Muscle of leg (tissue), 3 donors: ENCODE measurements at regions not wholly inside any gene's neighbourhood (a gene's known extent, or its start where the extent isn't known, plus 50 kb on each side); places are given as distances from the start of the nearest gene placed in this dataset.
"Not testable (repeated sequence)": the region's sequence is repeated elsewhere in the genome, so short reads cannot be mapped to it uniquely, and the experiment has no call there.

ENCODE experiments used
- DNase-seq: peaks from one replicate; pipeline ENCODE4 v3.0.0; 2013
- H3K27ac ChIP-seq: one replicate; pipeline ENCODE4 v1.5.1; 2013; ENCODE audit warnings: mild to moderate bottlenecking, low read length, control low read depth
- H3K27me3 ChIP-seq: one replicate; pipeline ENCODE4 v1.6.1; 2013; ENCODE audit warnings: low read length; ENCODE audit not compliant: control insufficient read depth, insufficient read depth
- H3K36me3 ChIP-seq: one replicate; pipeline ENCODE4 v1.6.1; 2013; ENCODE audit warnings: low read length; ENCODE audit not compliant: control insufficient read depth, insufficient read depth
- H3K4me1 ChIP-seq: one replicate; pipeline ENCODE4 v1.6.1; 2013; ENCODE audit warnings: low read length; ENCODE audit not compliant: control insufficient read depth, insufficient read depth
- H3K4me3 ChIP-seq: one replicate; pipeline ENCODE4 v1.5.1; 2013; ENCODE audit warnings: low read length, control low read depth
- H3K9me3 ChIP-seq: replicated peaks from 2 replicates; pipeline ENCODE4 v1.6.1; 2013; ENCODE audit warnings: low read depth, low read length; ENCODE audit not compliant: control insufficient read depth
- WGBS: methylation state at CpG from one replicate; pipeline ENCODE4 v1.1.5; 2013; ENCODE audit warnings: missing lambda C conversion rate; ENCODE audit not compliant: insufficient coverage; 5-methylcytosine and 5-hydroxymethylcytosine counted together

DNA sequence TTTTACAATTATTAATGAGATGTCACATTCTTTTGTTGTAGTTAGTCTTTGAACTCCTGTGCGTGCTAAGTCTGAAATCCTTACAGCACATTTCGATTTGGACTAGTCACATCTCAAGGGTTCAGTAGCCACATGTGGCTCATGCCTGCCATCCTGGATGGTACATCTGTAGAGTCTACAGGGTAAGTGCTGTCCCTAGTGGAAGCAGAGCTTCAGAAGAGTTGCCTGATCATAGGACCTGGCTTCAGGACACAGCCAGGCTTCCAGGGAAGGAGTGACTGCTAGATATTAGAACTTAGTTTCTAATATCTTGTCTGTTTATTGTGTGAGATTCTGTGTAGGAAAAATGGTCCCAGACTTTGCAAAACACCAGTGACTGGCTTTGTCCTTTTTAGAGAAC, 110.5 kb upstream of the NBPF8 start:
- not testable (repeated sequence) for H3K36me3 ChIP-seq, H3K27me3 ChIP-seq, H3K4me3 ChIP-seq, H3K4me1 ChIP-seq, DNase-seq, H3K27ac ChIP-seq, H3K9me3 ChIP-seq
- WGBS: no CpG with 5 or more reads among the region's 2 CpGs

DNA sequence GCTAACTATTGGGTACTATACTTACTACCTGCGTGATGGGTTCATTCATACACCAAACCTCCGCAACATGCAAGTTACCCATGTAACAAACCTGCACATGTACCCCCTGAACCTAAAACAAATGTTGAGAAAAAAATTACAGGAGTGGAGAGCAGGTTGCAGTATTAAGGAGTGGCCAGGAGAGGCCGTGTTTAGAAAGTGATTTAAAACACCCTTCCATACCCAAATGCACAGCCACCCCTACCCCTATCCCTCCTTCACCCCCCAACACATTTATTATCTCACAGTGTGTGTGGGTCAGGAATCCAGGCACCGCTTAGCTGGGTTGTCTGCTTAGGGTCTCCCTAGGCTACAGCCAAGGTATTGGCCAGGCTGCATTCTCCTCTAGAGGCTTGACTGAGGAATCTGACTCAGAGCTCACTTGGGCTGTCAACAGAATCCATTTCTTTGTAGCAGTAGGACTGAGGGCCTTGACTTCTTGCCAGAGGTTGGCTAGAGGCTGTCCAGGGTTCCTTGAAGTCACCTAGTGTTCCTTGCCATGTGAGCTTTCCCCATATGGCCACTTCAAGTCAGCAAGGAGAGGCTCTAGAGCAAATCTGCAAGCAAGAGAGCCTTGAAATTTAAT, 115.3 kb upstream of the NBPF8 start:
- no CpG with 5 or more reads among the region's 4 CpGs for WGBS
- not testable (repeated sequence) for H3K27ac ChIP-seq, DNase-seq, H3K36me3 ChIP-seq, H3K27me3 ChIP-seq, H3K9me3 ChIP-seq, H3K4me1 ChIP-seq, H3K4me3 ChIP-seq

DNA sequence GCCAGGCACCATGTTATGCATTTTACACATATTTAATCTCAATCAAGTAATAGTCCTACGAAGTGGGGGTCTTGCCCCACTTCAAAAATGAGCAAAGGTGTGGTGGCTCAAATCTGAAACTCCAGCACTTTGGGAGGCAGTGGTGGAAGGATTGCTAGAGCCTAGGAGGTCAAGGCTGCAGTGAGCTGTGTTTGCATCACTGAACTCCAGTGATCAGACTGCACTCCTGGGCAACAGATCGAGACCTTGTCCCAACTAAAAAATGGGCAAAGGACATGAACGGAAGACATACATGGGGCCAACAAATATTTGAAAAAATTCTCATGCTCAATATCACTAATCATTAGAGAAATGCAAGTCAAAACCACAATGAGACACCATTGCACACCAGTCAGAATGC, 116.3 kb upstream of the NBPF8 start:
- not testable (repeated sequence) for H3K27ac ChIP-seq, DNase-seq, H3K36me3 ChIP-seq, H3K9me3 ChIP-seq, H3K27me3 ChIP-seq, H3K4me3 ChIP-seq, H3K4me1 ChIP-seq
- no CpG with 5 or more reads among the region's 3 CpGs for WGBS

DNA sequence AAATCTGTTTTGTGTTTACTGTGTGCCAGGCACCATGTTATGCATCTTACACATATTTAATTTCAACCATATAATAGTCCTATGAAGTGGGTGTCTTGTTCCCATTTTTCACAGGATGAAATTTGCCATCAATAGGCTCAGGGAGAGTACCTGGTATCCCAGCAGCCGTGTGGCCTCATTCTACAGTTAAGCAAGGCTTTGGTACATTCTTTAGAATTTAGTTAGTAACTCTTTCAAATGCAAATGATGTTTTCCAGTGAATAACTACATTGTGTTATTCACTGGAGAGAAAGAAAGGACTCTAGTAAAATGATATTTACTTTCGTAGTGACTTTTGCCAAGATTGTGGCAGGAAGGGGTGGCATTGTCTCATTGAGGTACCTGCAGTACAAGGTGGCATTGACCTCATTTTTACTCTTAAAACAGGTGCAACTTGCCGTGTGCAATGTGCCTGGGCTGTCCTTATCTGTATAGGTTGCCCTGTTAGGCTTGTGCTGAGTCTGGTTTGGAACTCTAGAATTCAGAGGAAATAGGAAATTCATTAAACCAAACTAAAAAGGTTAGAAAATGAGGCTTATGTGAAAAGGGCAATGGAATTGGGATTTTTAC, 117.4 kb upstream of the NBPF8 start:
- not testable (repeated sequence) for DNase-seq, H3K9me3 ChIP-seq, H3K36me3 ChIP-seq, H3K4me1 ChIP-seq, H3K27me3 ChIP-seq, H3K4me3 ChIP-seq, H3K27ac ChIP-seq
- no CpG with 5 or more reads among the region's 3 CpGs for WGBS

DNA sequence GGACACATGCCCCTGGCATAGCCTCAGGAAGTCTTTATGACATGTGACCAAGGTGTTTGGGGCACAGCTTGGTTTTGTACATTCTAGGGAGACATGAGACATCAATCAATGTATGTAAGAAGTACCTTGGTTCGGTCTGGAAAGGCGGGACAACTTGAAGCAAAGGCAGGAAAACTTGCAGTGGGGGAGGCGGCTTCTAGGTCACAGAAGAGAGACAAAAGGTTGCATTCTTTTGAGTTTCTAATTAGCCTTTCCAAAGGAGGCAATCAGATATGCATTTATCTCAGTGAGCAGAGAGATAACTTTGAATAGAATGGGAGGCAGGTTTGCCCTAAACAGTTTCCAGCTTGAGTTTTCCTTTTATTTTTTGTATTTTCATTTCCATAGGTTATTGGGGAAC, 113.8 kb upstream of the SEC22B start:
- H3K27ac ChIP-seq, H3K4me3 ChIP-seq, H3K4me1 ChIP-seq, DNase-seq, H3K9me3 ChIP-seq, H3K36me3 ChIP-seq, H3K27me3 ChIP-seq: not testable (repeated sequence)
- WGBS: no CpG with 5 or more reads among the region's 3 CpGs

DNA sequence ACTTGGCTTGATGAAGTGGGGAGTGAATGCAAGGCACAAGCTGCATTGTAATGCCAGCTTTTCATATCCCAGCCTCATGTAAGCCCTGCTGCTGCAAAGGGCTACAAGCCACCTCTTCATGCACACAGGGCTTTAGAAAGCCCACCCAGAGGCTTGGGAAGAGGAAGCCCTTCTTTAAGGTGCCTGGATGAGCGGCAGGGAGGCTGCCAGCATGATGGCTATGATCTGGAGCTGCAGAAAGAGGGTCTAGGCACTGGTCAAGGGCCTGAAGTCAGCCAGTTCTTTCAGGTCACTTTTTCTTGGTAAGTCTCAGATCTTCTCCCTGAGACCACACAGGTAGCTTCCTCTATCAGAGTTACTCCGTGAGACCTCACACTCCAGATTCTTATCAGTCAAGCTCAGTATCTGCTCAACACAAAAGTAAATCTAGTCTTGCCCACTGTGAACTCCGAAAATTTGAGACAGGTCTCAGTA, 113.3 kb upstream of the SEC22B start:
- H3K27me3 ChIP-seq, H3K27ac ChIP-seq, H3K4me1 ChIP-seq, H3K4me3 ChIP-seq, H3K9me3 ChIP-seq, H3K36me3 ChIP-seq, DNase-seq: not testable (repeated sequence)
- no CpG with 5 or more reads among the region's 3 CpGs for WGBS

DNA sequence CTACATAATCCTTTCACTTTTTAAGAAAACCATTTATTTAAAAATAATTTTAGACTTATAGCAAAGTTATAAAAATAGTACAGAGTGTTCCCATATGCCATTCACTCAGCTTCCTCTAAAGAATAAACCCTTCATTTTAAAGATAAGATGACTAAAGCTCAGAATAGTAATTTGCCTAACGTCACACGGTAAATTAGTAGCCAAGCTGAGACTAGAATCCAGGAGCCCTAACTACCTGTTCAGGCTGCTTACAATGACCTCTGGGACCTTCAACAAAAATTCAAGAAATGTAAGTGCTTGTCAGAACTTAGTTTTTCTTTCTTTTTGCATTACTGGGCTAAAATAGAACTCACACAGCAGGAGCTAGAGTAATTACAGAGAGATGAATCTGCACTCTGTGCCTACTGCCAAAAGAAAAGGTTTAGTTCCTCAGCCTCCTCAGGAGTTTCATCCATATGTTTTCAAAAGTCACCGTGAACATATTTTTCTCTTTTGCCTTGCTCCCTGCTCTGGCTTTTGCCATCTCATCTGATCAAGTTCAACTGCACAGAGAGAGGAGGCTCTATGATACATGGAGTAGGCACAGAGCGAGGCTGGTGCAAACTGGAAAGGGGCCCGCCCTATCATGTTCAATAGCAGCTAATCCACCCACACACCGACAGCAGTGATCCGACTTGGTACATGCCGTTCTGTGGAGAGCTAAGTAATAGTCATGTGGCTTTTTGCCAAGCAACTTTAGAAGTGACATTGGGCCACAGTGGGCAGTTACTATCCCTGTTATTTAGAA, 112.7 kb upstream of the SEC22B start:
- not testable (repeated sequence) for DNase-seq, H3K36me3 ChIP-seq, H3K9me3 ChIP-seq, H3K27me3 ChIP-seq, H3K4me3 ChIP-seq, H3K27ac ChIP-seq, H3K4me1 ChIP-seq
- WGBS: no CpG with 5 or more reads among the region's 8 CpGs

DNA sequence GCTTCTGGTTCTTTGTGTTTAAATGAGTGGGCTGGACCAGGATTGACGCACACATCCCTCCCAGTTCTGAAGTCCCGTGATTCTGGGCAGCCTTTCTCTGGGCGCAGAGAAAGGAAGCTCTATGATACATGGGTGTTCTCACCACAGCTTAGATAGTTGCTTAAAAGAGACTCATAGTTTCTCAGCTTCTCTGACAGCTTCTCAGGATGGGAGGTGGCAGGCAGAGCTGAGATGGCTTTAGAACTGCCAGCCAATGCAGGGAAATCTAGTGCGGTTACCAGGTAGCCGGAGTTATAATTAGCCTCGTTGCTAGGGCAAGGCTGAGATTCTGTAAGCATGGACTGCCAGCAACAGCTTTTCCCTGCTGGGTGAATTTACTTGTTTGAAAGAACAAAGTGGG, 111.8 kb upstream of the SEC22B start:
- H3K9me3 ChIP-seq, H3K36me3 ChIP-seq, H3K27me3 ChIP-seq, H3K4me3 ChIP-seq, H3K4me1 ChIP-seq, DNase-seq, H3K27ac ChIP-seq: not testable (repeated sequence)
- no CpG with 5 or more reads among the region's 6 CpGs for WGBS

DNA sequence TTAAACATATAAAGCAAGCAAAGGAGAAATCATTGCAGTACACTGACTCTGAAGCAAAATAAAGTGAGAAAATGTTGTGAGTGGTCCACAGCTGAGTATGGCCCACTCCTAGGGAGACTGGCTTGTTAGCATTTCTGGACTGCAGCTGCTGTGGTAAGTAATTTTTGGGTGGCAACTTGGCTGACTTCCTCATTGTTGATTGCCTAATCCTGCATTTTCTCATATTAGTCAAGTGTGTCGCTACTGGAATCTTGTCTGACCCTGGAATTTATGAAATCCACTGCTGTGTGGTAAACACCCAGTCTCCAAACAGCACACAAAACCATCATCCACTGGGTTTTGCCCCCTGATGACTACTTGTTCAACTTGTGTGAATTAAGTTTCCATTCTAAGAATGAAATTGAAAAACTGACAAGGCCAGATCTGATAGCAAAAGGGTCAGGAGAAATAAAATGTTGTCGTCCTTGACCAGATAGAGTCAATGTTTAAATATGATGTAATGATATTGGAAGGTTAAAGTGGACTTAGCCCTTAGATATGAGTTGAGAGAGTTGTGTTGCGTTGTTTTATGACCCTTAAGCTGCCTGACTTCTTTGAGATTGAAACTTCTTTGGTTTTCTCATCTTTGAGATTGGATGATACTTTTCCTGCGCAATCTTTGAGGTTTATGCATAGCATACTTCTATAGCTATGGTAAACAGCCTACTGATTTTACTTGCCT, 106.6 kb upstream of the SEC22B start:
- H3K9me3 ChIP-seq, H3K27ac ChIP-seq, H3K4me3 ChIP-seq, H3K4me1 ChIP-seq, H3K36me3 ChIP-seq, DNase-seq, H3K27me3 ChIP-seq: not testable (repeated sequence)
- WGBS: no CpG with 5 or more reads among the region's 4 CpGs

DNA sequence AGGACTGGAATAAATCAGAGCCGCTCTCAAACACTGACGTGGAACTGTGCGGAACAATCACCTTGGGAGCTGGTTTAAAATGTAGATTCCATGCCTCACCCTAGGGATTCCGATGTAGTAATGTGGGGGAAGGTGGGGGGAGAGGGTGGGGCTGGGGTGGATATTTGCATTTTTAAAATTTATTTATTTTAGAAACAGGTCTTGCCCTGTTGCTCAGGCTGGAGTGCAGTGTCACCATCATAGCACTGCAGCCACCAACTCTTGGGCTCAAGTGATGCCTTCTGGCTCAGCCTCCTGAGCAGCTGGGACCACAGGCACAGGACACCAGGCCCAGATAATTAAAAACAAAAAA, 101.9 kb upstream of the SEC22B start:
- not testable (repeated sequence) for H3K36me3 ChIP-seq, H3K4me3 ChIP-seq, DNase-seq, H3K4me1 ChIP-seq, H3K27ac ChIP-seq, H3K9me3 ChIP-seq, H3K27me3 ChIP-seq
- no CpG with 5 or more reads among the region's 4 CpGs for whole genome bisulfite sequencing
